SK-MEL-5 (cell line): ENCODE measurements at regions not wholly inside any gene's neighbourhood (a gene's known extent, or its start where the extent isn't known, plus 50 kb on each side); places are given as distances from the start of the nearest gene placed in this dataset.
"Not testable (repeated sequence)": the region's sequence is repeated elsewhere in the genome, so short reads cannot be mapped to it uniquely, and the experiment has no call there.

Experiments used
- DNase-seq: peaks from one replicate; pipeline ENCODE4 v3.0.0-alpha.2; 2016; ENCODE audit warnings: low read depth, low spot score
- in situ Hi-C: cut with HindIII; loops from 2 replicates; pipeline ENCODE4 v1.10.0; 2016; ENCODE audit warnings: low sequenced_read_pairs, high pct_unique_total_duplicates, low pct_unique_long_range_greater_than_20kb

- in situ Hi-C loops, result no loop called here
- no peak for DNase-seq
Observed at GRCh38 chr4:183374950-183375555, 52.8 kb upstream of the CLDN24 start.

GRCh38 chr4:183376381-183376780 is 54.2 kb upstream of the CLDN24 start:
- in situ Hi-C loops, result no loop called here
- DNase-seq, result no peak

- DNase-seq, result no peak
- in situ Hi-C loops, result no loop called here
Observed at GRCh38 chr4:183377491-183377890, 55.3 kb upstream of the CLDN24 start.

GRCh38 chr4:183378347-183378746 is 56.1 kb upstream of the CLDN24 start:
- in situ Hi-C loops, DNase-seq: not testable (repeated sequence)

- in situ Hi-C loops, result no loop called here
- no peak for DNase-seq
Observed at GRCh38 chr4:183380901-183381300, 58.7 kb upstream of the CLDN24 start.

GRCh38 chr4:183383606-183384005 is 60.8 kb upstream of the CDKN2AIP start:
- no peak for DNase-seq
- in situ Hi-C loops, result no loop called here

GRCh38 chr4:183384516-183384915 is 59.9 kb upstream of the CDKN2AIP start:
- DNase-seq, result no peak
- in situ Hi-C loops, result no loop called here

- in situ Hi-C loops, result no loop called here
Observed at GRCh38 chr4:183384983-183385382, 59.5 kb upstream of the CDKN2AIP start.

GRCh38 chr4:183388021-183388420 is 56.4 kb upstream of the CDKN2AIP start:
- in situ Hi-C loops, result no loop called here
- no peak for DNase-seq

More at GRCh38 chr4:183384983-183385382, 59.5 kb upstream of the CDKN2AIP start:
- no peak for DNase-seq

GRCh38 chr4:183388777-183389176 is 55.7 kb upstream of the CDKN2AIP start:
- no peak for DNase-seq
- in situ Hi-C loops, result no loop called here

- DNase-seq, result no peak
- in situ Hi-C loops, result no loop called here
Observed at GRCh38 chr4:183390374-183390773, 54.1 kb upstream of the CDKN2AIP start.

- in situ Hi-C loops, result no loop called here
- DNase-seq, result peak; percentile 17
Observed at GRCh38 chr4:183391204-183391603, 53.2 kb upstream of the CDKN2AIP start.

- DNase-seq, result no peak
- in situ Hi-C loops, result no loop called here
Observed at GRCh38 chr4:183392377-183392776, 52.1 kb upstream of the CDKN2AIP start.

- in situ Hi-C loops, result no loop called here
- DNase-seq, result no peak
Observed at GRCh38 chr4:183393446-183393845, 51.0 kb upstream of the CDKN2AIP start.

GRCh38 chr4:183394166-183394951 is 50.1 kb upstream of the CDKN2AIP start:
- in situ Hi-C loops, result no loop called here
- no peak for DNase-seq
